HepG2 (cell line): ENCODE measurements at regions not wholly inside any gene's neighbourhood (a gene's known extent, or its start where the extent isn't known, plus 50 kb on each side); places are given as distances from the start of the nearest gene placed in this dataset.

Experiments used
- HOXA3 ChIP-seq: sonication (generic); formaldehyde crosslinking; IDR thresholded peaks from 2 replicates; pipeline ENCODE4 v1.5.0; 2020; ENCODE audit warnings: missing genetic modification reagents
- REPIN1 ChIP-seq: sonication (generic); formaldehyde crosslinking; IDR thresholded peaks from 2 replicates; pipeline ENCODE4 v1.8.0; 2022; ENCODE audit warnings: missing genetic modification reagents, low read depth, mild to moderate bottlenecking, borderline replicate concordance
- ZNF496 ChIP-seq: sonication (generic); formaldehyde crosslinking; IDR thresholded peaks from 2 replicates; pipeline ENCODE4 v1.8.1; 2023; ENCODE audit warnings: mild to moderate bottlenecking, moderate library complexity, missing genetic modification reagents; ENCODE audit not compliant: insufficient replicate concordance
- ZNF775 ChIP-seq: sonication (generic); formaldehyde crosslinking; IDR thresholded peaks from 2 replicates; pipeline ENCODE4 v1.4.0; 2020; ENCODE audit warnings: missing genetic modification reagents, mild to moderate bottlenecking, moderate library complexity, borderline replicate concordance
- TF ChIP-seq, protein P1 (sequence below): sonication (generic); formaldehyde crosslinking; conservative IDR thresholded peaks from 2 replicates; pipeline ENCODE4 v1.8.0; 2022; ENCODE audit warnings: mild to moderate bottlenecking, moderate library complexity, missing genetic modification reagents
- TF ChIP-seq, protein P2 (sequence below): sonication (generic); formaldehyde crosslinking; IDR thresholded peaks from 2 replicates; pipeline ENCODE4 v1.5.0; 2020; ENCODE audit warnings: mild to moderate bottlenecking, missing genetic modification reagents, moderate library complexity
- TF ChIP-seq, protein P3 (sequence below): IDR thresholded peaks from 2 replicates; pipeline ENCODE4 v1.6.1; 2016; ENCODE audit warnings: missing biosample characterization, missing genetic modification reagents, low read depth
- TF ChIP-seq, protein P4 (sequence below): sonication (generic); formaldehyde crosslinking; IDR thresholded peaks from 2 replicates; pipeline ENCODE4 v1.4.0; 2020; ENCODE audit warnings: missing genetic modification reagents

GRCh38 chr15:93311620-93312019, 222.6 kb upstream of the RGMA start (continued):
- TF ChIP-seq, protein P1, sequence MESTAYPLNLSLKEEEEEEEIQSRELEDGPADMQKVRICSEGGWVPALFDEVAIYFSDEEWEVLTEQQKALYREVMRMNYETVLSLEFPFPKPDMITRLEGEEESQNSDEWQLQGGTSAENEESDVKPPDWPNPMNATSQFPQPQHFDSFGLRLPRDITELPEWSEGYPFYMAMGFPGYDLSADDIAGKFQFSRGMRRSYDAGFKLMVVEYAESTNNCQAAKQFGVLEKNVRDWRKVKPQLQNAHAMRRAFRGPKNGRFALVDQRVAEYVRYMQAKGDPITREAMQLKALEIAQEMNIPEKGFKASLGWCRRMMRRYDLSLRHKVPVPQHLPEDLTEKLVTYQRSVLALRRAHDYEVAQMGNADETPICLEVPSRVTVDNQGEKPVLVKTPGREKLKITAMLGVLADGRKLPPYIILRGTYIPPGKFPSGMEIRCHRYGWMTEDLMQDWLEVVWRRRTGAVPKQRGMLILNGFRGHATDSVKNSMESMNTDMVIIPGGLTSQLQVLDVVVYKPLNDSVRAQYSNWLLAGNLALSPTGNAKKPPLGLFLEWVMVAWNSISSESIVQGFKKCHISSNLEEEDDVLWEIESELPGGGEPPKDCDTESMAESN (CRISPR knock-in tag), result no peak
- TF ChIP-seq, protein P2, sequence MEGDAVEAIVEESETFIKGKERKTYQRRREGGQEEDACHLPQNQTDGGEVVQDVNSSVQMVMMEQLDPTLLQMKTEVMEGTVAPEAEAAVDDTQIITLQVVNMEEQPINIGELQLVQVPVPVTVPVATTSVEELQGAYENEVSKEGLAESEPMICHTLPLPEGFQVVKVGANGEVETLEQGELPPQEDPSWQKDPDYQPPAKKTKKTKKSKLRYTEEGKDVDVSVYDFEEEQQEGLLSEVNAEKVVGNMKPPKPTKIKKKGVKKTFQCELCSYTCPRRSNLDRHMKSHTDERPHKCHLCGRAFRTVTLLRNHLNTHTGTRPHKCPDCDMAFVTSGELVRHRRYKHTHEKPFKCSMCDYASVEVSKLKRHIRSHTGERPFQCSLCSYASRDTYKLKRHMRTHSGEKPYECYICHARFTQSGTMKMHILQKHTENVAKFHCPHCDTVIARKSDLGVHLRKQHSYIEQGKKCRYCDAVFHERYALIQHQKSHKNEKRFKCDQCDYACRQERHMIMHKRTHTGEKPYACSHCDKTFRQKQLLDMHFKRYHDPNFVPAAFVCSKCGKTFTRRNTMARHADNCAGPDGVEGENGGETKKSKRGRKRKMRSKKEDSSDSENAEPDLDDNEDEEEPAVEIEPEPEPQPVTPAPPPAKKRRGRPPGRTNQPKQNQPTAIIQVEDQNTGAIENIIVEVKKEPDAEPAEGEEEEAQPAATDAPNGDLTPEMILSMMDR (CRISPR knock-in tag), result no peak
- TF ChIP-seq HOXA3 (CRISPR knock-in tag) (no peak), ZNF496 (CRISPR knock-in tag) (no peak), ZNF775 (CRISPR knock-in tag) (no peak), REPIN1 (CRISPR knock-in tag) (no peak)
- TF ChIP-seq, protein P3, sequence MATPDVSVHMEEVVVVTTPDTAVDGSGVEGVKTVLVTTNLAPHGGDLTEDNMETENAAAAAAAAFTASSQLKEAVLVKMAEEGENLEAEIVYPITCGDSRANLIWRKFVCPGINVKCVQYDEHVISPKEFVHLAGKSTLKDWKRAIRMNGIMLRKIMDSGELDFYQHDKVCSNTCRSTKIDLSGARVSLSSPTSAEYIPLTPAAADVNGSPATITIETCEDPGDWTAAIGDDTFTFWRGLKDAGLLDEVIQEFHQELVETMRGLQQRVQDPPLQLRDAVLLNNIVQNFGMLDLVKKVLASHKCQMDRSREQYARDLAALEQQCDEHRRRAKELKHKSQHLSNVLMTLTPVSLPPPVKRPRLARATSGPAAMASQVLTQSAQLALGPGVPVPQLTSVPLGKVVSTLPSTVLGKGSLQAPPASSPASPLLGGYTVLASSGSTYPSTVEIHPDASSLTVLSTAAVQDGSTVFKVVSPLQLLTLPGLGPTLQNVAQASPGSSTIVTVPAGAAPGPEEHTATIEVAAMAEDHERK (CRISPR knock-in tag), result no peak
- TF ChIP-seq, protein P4, sequence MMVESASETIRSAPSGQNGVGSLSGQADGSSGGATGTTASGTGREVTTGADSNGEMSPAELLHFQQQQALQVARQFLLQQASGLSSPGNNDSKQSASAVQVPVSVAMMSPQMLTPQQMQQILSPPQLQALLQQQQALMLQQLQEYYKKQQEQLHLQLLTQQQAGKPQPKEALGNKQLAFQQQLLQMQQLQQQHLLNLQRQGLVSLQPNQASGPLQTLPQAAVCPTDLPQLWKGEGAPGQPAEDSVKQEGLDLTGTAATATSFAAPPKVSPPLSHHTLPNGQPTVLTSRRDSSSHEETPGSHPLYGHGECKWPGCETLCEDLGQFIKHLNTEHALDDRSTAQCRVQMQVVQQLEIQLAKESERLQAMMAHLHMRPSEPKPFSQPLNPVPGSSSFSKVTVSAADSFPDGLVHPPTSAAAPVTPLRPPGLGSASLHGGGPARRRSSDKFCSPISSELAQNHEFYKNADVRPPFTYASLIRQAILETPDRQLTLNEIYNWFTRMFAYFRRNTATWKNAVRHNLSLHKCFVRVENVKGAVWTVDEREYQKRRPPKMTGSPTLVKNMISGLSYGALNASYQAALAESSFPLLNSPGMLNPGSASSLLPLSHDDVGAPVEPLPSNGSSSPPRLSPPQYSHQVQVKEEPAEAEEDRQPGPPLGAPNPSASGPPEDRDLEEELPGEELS (CRISPR knock-in tag), result no peak
